ENCODE measurements at regions not wholly inside any gene's neighbourhood (a gene's known extent, or its start where the extent isn't known, plus 50 kb on each side); places are given as distances from the start of the nearest gene placed in this dataset.

DNA sequence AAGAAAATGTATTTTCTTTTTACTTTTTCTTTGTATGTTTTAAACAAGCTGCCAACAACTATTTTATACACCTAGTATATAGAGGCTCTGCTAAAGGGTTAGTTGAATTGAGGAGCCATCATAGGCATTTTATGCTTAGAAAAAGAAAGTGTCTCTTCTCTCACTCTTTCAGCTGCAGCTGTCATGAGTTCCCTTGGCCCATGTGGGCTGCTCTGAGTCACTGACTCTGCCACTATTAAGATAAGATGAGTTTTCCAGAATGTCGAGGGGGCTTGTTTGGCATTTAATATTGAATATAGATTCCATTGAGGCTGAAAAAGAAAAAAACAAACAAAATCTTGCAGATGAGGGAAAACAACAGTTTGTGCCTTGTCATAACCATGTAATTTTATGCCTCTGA lies 126.0 kb upstream of the PAQR3 start:
- 11 to 17% (median 13%) methylated on average over 1 of the region's 1 CpG for WGBS, 3 donors
- H3K4me1 ChIP-seq = no peaks in the 10 kb centered on the region
- no peak overlapping the region for H3K4me3 ChIP-seq
- TF ChIP-seq, protein P1, sequence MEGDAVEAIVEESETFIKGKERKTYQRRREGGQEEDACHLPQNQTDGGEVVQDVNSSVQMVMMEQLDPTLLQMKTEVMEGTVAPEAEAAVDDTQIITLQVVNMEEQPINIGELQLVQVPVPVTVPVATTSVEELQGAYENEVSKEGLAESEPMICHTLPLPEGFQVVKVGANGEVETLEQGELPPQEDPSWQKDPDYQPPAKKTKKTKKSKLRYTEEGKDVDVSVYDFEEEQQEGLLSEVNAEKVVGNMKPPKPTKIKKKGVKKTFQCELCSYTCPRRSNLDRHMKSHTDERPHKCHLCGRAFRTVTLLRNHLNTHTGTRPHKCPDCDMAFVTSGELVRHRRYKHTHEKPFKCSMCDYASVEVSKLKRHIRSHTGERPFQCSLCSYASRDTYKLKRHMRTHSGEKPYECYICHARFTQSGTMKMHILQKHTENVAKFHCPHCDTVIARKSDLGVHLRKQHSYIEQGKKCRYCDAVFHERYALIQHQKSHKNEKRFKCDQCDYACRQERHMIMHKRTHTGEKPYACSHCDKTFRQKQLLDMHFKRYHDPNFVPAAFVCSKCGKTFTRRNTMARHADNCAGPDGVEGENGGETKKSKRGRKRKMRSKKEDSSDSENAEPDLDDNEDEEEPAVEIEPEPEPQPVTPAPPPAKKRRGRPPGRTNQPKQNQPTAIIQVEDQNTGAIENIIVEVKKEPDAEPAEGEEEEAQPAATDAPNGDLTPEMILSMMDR (IDR thresholded peaks at IDR 0.05) = no peak
- H3K27ac ChIP-seq = no peak overlapping the region
- intact Hi-C loops (cut with DNase I) = no loop called here
- no peaks in the 10 kb centered on the region for H3K27me3 ChIP-seq (ENCODE audit: insufficient read depth in 3 of 3, low read length in 2 of 3)
- no peaks in the 10 kb centered on the region for H3K9me3 ChIP-seq
- DNase-seq = no peak
- H3K36me3 ChIP-seq (ENCODE audit: insufficient read depth in 1 of 2, low read depth in 1 of 2) = no peaks in the 10 kb centered on the region
- ATAC-seq = peak in 1 of 4 donors; percentile 64

DNA sequence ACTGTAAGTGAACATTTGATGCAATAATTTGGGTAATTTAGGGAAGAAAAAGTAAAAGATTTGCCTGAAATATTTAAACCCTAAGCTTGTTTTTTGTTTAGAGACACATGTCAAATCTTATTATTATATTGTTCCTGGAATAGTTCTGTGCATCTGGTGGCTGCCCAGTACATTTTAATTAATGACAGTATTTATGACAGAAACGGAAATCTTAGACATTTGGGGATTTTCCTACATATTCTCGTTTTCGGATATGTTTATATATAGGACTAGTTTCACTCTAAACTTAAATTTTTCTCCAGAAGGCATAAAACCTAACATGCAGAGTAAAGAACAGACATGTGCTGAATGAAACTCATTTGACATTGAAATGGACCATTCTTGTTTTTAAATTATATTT lies 125.6 kb upstream of the PAQR3 start:
- intact Hi-C loops (cut with DNase I) = no loop called here

DNA sequence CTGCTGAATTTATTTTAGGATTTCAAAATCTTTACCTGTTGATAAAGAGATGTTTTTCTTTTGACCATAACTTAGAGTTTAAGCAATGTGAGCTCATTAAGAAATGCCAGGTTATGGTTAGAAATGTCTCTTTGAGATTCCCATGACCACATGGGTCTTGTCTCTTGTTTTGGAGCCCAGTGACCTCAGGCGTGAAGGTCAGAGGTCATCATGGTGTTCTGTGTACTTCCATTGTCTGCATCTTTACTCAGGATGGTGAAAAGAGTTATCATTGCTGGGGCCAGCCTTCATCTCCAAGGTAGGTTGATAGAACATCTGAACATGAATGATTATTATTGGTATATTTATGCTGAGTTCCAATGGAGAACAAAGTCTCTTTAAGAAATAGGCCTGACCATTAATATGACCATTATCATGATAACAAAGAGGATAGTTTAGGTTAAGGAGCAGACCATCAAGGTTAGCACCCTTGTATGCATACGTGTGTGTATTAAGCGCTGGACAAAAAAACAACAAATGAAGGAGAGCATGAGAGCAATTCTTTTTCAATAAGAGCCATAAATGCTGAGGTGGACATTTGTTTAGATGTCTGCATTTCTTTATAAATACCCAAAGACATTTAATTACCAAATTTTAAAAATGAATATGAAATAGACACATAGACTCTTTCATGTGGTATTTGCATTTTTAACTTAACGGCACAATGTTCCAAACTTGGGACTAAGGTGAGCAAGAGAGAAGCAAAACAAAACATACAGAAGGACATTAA lies 120.6 kb upstream of the PAQR3 start:
- WGBS, 3 donors = 93 to 98% (median 96%) methylated on average over 4 of the region's 4 CpGs
- Histone ChIP-seq H3K27ac (no peak overlapping the region), H3K4me3 (no peak overlapping the region), H3K4me1 (no peaks in the 10 kb centered on the region), H3K36me3 (ENCODE audit: insufficient read depth in 1 of 2, low read depth in 1 of 2) (no peaks in the 10 kb centered on the region), H3K27me3 (ENCODE audit: insufficient read depth in 3 of 3, low read length in 2 of 3) (no peaks in the 10 kb centered on the region), H3K9me3 (no peaks in the 10 kb centered on the region)
- intact Hi-C loops (cut with DNase I) = no loop called here
- ATAC-seq (no peak), DNase-seq (no peak)
- TF ChIP-seq, protein P1 (IDR thresholded peaks at IDR 0.05) = no peak

More for the DNA sequence above, 125.6 kb upstream of the PAQR3 start:
- no peaks in the 10 kb centered on the region for H3K36me3 ChIP-seq (ENCODE audit: insufficient read depth in 1 of 2, low read depth in 1 of 2)
- H3K9me3 ChIP-seq = no peaks in the 10 kb centered on the region
- H3K4me3 ChIP-seq = no peak overlapping the region
- ATAC-seq (no peak), DNase-seq (no peak)
- no peaks in the 10 kb centered on the region for H3K4me1 ChIP-seq
- WGBS, 3 donors = 61 to 76% (median 67%) methylated on average over 3 of the region's 3 CpGs
- H3K27me3 ChIP-seq (ENCODE audit: insufficient read depth in 3 of 3, low read length in 2 of 3) = no peaks in the 10 kb centered on the region
- no peak overlapping the region for H3K27ac ChIP-seq
- TF ChIP-seq, protein P1 (IDR thresholded peaks at IDR 0.05) = no peak

DNA sequence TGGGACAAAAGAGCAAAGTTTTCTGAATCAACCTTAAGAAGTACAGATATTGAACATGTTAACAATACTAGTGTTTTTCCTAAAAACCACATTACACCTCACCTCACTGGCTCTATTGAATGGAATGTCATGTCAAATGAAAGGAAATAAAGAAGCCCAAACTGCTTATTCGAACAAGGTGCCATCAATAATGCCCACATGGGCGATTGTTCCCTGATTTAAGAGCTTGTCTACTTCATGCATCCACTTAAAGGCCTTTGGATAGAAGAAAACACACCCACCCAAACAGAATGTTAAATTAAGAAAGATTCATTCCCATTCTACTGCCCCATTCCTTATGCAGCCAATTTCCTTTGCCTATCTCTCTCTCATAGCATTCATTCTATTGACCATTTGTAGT lies 118.5 kb upstream of the PAQR3 start:
- no peaks in the 10 kb centered on the region for H3K9me3 ChIP-seq
- ATAC-seq (no peak), DNase-seq (no peak)
- H3K4me1 ChIP-seq = no peaks in the 10 kb centered on the region
- H3K4me3 ChIP-seq = no peak overlapping the region
- TF ChIP-seq, protein P1 (IDR thresholded peaks at IDR 0.05) = no peak
- no peaks in the 10 kb centered on the region for H3K27me3 ChIP-seq (ENCODE audit: insufficient read depth in 3 of 3, low read length in 2 of 3)
- intact Hi-C loops (cut with DNase I) = no loop called here
- H3K27ac ChIP-seq = no peak overlapping the region
- no peaks in the 10 kb centered on the region for H3K36me3 ChIP-seq (ENCODE audit: insufficient read depth in 1 of 2, low read depth in 1 of 2)
- 92 to 95% (median 94%) methylated on average over 2 of the region's 2 CpGs for WGBS, 3 donors

DNA sequence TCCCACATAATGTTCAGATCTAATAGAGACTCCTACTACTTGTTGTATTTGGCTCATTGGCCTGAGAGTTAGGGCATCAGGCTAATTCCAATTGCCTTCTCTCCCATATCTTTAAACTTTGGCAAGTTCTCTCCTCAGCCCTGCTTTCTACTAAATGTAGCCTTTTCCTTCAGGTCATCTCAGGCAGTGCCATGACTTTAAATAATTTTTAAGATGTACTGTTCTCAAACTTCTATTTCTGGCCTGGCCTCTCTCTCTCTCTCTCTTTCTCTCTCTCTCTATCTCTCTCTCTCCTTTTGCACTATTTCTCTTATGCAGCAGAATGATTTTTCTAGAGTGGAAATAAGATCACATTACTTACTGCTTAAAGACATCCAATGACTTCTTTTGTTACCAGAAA lies 114.5 kb upstream of the PAQR3 start:
- ATAC-seq (peak in 1 of 4 donors; percentile 22), DNase-seq (no peak)
- TF ChIP-seq, protein P1 (IDR thresholded peaks at IDR 0.05) = no peak
- Histone ChIP-seq H3K27ac (no peak overlapping the region), H3K27me3 (ENCODE audit: insufficient read depth in 3 of 3, low read length in 2 of 3) (no peaks in the 10 kb centered on the region), H3K4me1 (no peaks in the 10 kb centered on the region), H3K9me3 (no peaks in the 10 kb centered on the region), H3K4me3 (no peak overlapping the region), H3K36me3 (ENCODE audit: insufficient read depth in 1 of 2, low read depth in 1 of 2) (no peaks in the 10 kb centered on the region)
- intact Hi-C loops (cut with DNase I) = no loop called here
